T-helper 2 cell treated with Interferon-gamma antibody and Interleukin-4, amounts not matched to agents 100 ng/mL and 5 ng/mL, for 36 hours (primary cell): ENCODE measurements at regions not wholly inside any gene's neighbourhood (a gene's known extent, or its start where the extent isn't known, plus 50 kb on each side); places are given as distances from the start of the nearest gene placed in this dataset.

Source experiments
- intact Hi-C: fragments of 100-400 bp; cut with micrococcal nuclease; formaldehyde crosslinking; loops from one replicate; pipeline ENCODE4 v1.15.1; 2023

- intact Hi-C loops, result no loop called here
These were observed 179.4 kb downstream of the ETS1 start for GRCh38 chr11:128407962-128408361.

- intact Hi-C loops, result no loop called here
These were observed 181.4 kb downstream of the ETS1 start for GRCh38 chr11:128405714-128406662.

GRCh38 chr11:128405112-128405511 lies 182.2 kb downstream of the ETS1 start:
- intact Hi-C loops, result no loop called here

DNA sequence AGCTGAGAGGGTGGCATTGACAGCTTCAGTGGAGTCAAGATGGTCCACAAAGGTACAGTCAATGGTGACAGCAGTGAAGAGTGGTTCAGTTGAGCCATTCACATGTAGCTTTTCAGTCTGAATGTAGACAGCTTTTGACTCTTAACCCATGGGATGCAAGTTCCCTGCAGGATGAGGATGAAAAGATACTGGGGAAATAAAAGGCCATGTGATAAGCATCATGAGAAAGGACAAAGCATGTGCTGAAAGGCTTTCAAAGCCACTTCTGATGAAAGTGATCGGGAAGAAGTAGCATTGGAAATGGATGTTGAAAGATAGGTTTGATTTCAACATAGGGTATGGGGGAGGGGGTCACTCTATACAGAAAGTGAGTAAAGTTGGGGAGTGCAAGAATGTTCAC lies 182.9 kb downstream of the ETS1 start:
- intact Hi-C loops, result no loop called here

DNA sequence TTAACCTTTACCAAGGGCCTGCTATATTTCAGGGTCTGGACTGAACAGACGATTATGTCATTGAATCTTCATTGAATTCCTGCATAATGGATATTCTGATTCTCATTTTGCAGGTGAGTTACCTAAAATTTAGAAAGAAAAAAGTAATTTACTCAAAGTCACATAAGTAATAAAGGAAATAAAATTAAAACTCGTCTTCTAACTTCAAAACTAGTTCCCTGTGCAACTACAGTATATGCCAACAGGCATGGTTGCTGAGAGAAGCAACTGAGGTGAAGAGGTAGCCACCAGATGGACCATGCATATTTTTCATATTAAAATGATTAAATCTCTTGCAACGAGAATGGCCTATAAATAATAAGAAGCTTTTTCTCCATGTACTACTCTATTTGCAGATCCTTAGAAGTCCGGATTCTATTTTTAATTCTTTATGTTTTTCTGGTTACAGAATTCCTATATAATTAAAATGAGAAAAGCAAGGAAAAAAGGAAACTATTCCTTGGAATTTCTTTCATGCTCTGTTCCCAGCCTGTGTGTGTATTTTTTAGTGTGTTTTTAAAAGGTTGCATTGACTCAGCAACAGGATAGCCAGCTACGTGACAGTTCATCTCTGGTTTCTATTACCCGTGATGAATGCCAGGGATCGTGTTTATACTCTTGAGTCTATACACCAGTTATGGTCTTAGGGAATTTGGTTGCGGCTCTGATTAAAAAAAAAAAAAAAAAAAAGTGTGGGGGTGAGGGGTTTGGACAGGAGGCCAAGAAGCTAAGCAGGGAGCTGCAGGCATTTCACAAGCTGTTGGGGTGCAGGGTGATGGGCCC lies 186.8 kb downstream of the ETS1 start:
- intact Hi-C loops, result no loop called here

DNA sequence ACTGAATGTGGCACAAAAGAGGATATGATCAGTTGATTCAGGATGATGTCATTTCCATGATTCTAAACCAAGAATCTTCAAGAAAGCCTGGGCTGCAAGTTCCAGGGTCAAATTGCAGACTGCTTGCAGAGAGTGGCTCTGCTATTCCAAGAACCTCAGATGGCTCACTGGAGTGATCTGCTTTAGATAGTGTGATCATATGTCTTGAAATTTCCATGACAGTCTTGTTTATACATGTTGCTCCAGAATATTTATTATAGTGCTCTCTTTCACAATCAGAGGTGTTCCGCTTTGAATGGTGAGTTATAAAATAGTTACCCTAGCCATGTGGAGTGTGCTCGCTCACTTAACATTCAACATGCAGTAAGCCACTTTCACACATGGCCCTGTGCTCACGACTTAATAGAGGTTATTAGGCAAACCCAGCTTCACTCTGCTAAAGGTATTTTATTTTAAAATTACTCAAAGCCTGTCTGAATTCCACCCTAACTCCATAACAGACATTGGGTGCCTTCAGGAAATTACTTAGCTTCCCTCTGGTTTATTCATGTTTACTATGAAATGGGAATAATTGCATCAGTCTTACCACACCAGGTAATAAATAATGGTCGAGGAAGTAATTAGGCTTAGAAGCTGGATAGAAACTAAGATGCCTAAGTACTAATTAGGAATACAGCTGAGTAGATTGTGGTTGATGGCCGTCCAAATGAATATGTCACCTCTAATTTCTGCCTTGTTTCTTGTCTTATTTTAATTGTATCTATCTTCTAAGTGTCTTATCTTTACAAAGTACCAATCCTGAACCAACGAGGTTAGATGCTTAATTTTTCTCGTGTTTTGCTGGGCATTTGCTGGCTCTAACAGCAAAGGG lies 187.9 kb downstream of the ETS1 start:
- intact Hi-C loops, result no loop called here

GRCh38 chr11:128398517-128399250 lies 188.7 kb downstream of the ETS1 start:
- intact Hi-C loops, result no loop called here

DNA sequence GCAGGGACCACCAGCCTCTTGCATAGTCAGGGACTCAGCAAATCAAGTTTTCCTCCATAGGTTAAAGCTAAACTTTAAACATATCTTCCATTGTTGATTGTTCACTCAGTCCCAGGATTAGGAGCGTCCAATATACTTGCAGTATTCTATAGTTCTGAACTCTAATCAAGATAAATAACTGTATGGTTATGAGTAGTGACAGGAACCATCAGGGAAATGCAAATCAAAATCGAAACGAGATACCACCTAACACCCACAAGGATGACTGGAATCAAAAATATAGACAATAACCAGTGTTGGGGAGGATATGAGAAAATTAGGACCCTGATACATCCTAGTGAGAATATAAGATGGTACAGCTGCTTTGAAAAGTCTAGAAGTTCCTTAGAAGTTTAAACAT lies 190.0 kb downstream of the ETS1 start:
- intact Hi-C loops, result no loop called here

GRCh38 chr11:128394431-128395089 lies 192.8 kb downstream of the ETS1 start:
- intact Hi-C loops, result no loop called here

GRCh38 chr11:128392259-128392658 lies 195.1 kb downstream of the ETS1 start:
- intact Hi-C loops, result no loop called here

DNA sequence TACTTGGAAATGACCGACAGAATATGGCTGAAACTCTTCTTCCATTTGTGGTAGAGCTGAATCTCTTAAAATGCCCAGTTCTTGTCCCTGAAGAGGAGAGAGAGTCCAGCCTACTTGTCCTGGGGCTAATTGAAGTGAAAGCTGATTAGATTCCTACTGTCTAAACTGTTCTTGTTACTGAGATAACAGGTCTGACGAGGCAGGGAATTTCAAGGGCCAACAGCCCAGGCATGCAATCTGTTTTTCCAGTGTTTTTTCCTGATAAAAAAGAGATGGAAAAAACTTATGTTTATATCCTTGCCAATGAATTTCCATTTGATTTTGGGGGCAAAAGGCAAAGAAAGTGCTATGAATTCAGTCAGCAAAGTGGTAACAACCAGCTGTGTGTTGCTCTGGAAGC lies 195.5 kb downstream of the ETS1 start:
- intact Hi-C loops, result no loop called here

DNA sequence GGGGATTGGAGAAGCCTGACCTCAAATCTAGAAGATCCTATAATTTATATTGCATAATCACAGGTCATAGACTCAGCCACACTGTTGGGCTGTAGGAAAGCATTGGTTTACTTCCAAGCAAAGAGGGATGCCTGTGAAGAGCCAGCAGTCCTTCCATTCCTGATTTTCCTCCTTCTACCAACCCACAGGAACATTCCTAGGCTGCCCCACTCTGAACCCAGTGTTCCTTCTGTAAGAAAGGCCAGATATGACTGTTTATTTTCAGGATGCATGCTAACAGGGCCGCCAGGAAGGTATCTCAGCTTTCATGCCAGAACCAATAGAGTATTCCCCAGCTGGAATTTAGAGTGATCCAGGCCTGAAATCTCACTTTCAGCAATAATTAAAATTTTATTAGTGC lies 197.1 kb downstream of the ETS1 start:
- intact Hi-C loops, result no loop called here

DNA sequence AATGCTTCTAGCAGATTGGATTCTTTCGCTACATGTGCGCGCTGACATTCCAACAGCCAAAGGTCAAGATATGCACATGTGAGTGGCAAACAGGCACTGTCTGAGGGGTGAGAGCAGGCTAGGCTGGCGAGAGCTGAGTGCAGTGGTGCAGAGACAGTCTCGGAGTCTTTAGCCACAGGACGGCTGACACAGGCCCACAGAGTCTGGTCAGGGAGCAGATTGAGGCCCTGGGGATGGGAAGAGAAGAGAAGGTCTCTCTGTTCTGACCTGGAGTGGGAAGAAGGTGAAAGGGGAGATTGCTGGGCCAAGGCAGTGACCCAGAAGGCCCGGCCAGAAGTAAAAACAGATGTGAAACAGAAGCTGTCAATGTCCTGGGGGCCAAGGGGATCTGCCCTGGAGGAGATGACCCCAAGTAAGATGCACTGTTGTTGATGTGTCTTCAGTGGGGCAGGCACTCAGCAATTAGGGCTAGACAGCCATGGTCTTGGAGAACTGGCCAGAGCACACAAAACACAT lies 197.8 kb downstream of the ETS1 start:
- intact Hi-C loops, result no loop called here

DNA sequence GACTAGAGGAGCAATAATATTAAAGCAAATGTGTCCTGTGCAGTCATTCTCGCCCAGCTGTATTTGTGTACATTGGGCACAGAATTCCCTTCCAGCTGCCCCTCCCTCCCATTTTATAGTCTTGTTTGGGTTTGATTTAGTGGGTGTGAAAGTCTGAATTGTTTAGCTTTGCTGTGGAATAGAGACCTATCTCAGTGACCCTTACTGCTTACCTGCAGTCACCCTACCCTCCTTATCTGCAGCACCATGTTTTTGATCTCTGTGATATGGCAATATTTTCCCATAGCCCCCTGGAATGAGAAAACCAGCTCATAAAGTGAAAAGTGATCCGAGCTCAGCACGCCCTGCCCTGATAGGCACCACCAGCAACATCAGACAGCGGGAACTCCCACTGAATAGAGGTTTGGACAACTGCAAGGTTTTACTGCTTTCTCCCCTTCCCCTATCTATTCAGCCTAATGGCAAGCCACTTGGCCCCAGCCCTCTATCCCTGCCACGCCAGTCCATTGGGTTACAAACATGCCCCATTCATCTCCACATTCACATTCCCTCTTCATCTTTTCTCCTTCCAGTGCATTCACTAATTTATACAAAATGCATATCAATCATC lies 199.0 kb downstream of the ETS1 start:
- intact Hi-C loops, result no loop called here

DNA sequence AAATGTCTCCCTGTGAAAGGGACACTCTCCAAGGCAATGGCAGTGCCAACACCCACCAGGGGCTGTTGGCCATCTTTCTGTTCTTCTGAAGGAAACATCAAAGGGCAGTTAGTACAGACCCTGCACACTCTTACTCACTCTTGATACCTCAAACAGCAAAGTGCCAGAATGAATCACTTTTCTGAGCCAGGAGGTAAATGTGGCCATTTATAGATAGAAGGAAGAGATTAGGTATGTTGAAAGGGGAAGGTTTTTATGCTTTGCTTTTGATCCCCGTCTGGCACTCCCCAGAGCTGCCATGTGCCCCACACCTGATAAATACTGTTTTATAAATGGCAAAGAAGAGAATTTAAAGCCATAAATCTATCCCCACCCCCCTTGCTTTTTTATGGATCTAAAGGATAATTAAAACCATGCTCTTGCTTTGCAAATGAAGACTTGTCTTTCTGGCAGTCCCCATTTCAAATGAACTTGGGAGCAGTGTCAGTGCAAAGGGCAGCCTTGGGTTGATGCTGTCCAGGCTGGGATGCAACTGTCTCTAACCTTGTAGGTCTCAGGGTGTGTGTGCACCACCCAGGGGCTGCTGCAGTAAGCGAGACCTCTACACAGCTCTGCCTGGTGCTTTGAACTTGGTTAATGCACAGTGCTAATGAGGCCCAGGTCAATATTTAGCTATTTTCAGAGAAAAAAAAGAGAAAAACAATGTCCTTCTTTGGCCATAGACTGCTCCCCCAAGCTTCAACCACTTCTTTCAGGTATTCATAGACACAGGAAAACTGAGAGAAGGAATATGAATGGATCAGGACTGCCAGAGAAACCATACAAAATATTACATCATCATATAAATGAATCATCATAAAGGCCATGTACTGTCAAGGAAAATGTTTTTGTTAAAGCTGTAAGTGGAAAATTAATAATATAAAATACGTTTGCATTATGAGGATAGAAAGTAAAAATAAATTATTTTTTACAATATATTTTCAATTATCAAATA lies 207.5 kb downstream of the ETS1 start:
- intact Hi-C loops, result loop anchor here (2.0 kb wide), 1 partner anchor 37 kb away; no protein-coding TSS in a partner anchor

GRCh38 chr11:128375961-128376360 lies 211.4 kb downstream of the ETS1 start:
- intact Hi-C loops, result no loop called here

GRCh38 chr11:128374026-128374425 lies 213.3 kb downstream of the ETS1 start:
- intact Hi-C loops, result no loop called here

DNA sequence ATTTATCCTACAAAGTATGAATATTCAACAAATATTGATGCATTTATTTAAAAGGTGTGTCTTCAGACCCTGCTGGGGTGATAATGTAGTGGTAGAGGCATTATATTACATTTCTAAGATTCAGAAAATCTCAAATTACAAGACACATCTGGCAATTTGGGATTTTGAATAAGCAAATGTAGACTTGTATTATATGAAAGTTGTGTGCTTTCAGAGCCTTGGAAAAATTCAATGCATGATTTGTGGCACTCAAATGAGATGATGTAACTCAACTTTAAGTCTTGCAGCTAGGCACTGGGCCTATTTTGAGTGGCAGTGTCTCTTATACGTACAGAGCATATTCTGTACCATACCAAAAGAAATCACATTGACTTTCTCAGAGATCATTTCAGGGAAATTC lies 214.4 kb downstream of the ETS1 start:
- intact Hi-C loops, result no loop called here
